ENCODE measurements at regions not wholly inside any gene's neighbourhood (a gene's known extent, or its start where the extent isn't known, plus 50 kb on each side); places are given as distances from the start of the nearest gene placed in this dataset.
"Not testable (repeated sequence)": the region's sequence is repeated elsewhere in the genome, so short reads cannot be mapped to it uniquely, and the experiment has no call there.

- DNase-seq (ENCODE audit: low read depth in 2 of 2) = no peak
These were observed 187.8 kb downstream of the ZNF516 start for GRCh38 chr18:76307293-76307690.

GRCh38 chr18:76306685-76307292 is 188.3 kb downstream of the ZNF516 start:
- no peak for DNase-seq (ENCODE audit: low read depth in 2 of 2)

- no peak for DNase-seq (ENCODE audit: low read depth in 2 of 2)
These were observed 209.2 kb downstream of the ZNF516 start for GRCh38 chr18:76285866-76286265.

GRCh38 chr18:76281565-76281964 is 213.5 kb downstream of the ZNF516 start:
- DNase-seq (ENCODE audit: low read depth in 2 of 2) = no peak

- DNase-seq (ENCODE audit: low read depth in 2 of 2) = no peak
These were observed 217.2 kb downstream of the ZNF516 start for GRCh38 chr18:76277801-76278200.

GRCh38 chr18:76275727-76276313 is 219.2 kb downstream of the ZNF516 start:
- DNase-seq (ENCODE audit: low read depth in 2 of 2) = no peak

- DNase-seq (ENCODE audit: low read depth in 2 of 2) = no peak
These were observed 220.4 kb downstream of the ZNF516 start for GRCh38 chr18:76274468-76275289.

GRCh38 chr18:76273956-76274355 is 221.1 kb downstream of the ZNF516 start:
- no peak for DNase-seq (ENCODE audit: low read depth in 2 of 2)

GRCh38 chr18:76273036-76273545 is 222.0 kb downstream of the ZNF516 start:
- no peak for DNase-seq (ENCODE audit: low read depth in 2 of 2)

- not testable (repeated sequence) for DNase-seq (ENCODE audit: low read depth in 2 of 2)
These were observed 227.6 kb downstream of the ZNF516 start for GRCh38 chr18:76267423-76267822.

GRCh38 chr18:76266236-76266991 is 228.6 kb downstream of the ZNF516 start:
- no peak for DNase-seq (ENCODE audit: low read depth in 2 of 2)

- DNase-seq (ENCODE audit: low read depth in 2 of 2) = no peak
These were observed 229.4 kb downstream of the ZNF516 start for GRCh38 chr18:76265497-76266235.

- DNase-seq (ENCODE audit: low read depth in 2 of 2) = no peak
These were observed 230.2 kb downstream of the ZNF516 start for GRCh38 chr18:76264876-76265250.

- DNase-seq (ENCODE audit: low read depth in 2 of 2) = no peak
These were observed 230.7 kb downstream of the ZNF516 start for GRCh38 chr18:76264198-76264875.

GRCh38 chr18:76263046-76264005 is 231.7 kb downstream of the ZNF516 start:
- DNase-seq (ENCODE audit: low read depth in 2 of 2) = no peak

- no peak for DNase-seq (ENCODE audit: low read depth in 2 of 2)
These were observed 234.0 kb downstream of the ZNF516 start for GRCh38 chr18:76260941-76261472.

GRCh38 chr18:76259711-76260110 is 235.3 kb downstream of the ZNF516 start:
- DNase-seq (ENCODE audit: low read depth in 2 of 2) = no peak

- no peak for DNase-seq (ENCODE audit: low read depth in 2 of 2)
These were observed 235.9 kb downstream of the ZNF516 start for GRCh38 chr18:76259096-76259495.

- DNase-seq (ENCODE audit: low read depth in 2 of 2) = no peak
These were observed 236.8 kb downstream of the ZNF516 start for GRCh38 chr18:76258209-76258608.

Measured in stimulated activated CD4-positive, alpha-beta T cell treated with anti-CD3 and anti-CD28 coated beads, Interleukin-15, amount 100 ng/mL, for 48 hours (primary cell).